SK-N-SH treated with all-trans-retinoic acid at 6 μM for 48 hours (cell line): ENCODE measurements at regions not wholly inside any gene's neighbourhood (a gene's known extent, or its start where the extent isn't known, plus 50 kb on each side); places are given as distances from the start of the nearest gene placed in this dataset.

Experiments used
- ATAC-seq: fragments of 200-7000 bp; cut with Tn5 transposase; 3 replicates; pipeline ENCODE4 v1.9.1; 2020; ENCODE audit warnings: mild to moderate bottlenecking, moderate library complexity
- ARNTL ChIP-seq: fragments of 450-650 bp; formaldehyde crosslinking; IDR thresholded peaks from 2 replicates; pipeline ENCODE4 v1.5.0; 2020; ENCODE audit warnings: low read depth, mild to moderate bottlenecking, moderate library complexity, borderline replicate concordance
- BACH2 ChIP-seq: fragments of 250-450 bp; sonication (Bioruptor Pico); IDR thresholded peaks from 2 replicates; pipeline ENCODE4 v1.9.0; 2021; ENCODE audit warnings: mild to moderate bottlenecking, borderline replicate concordance
- CSDC2 ChIP-seq: fragments of 250-450 bp; sonication (Bioruptor Pico); IDR thresholded peaks from 2 replicates; pipeline ENCODE4 v1.5.0; 2020; ENCODE audit warnings: mild to moderate bottlenecking, moderate library complexity
- ESRRG ChIP-seq: fragments of 250-450 bp; sonication (Bioruptor Pico); IDR thresholded peaks from 2 replicates; pipeline ENCODE4 v1.6.1; 2021; ENCODE audit warnings: mild to moderate bottlenecking
- GLIS3 ChIP-seq: fragments of 250-450 bp; sonication (Bioruptor Pico); IDR thresholded peaks from 2 replicates; pipeline ENCODE4 v1.5.0; 2020; ENCODE audit warnings: mild to moderate bottlenecking, moderate library complexity
- ISL1 ChIP-seq: fragments of 250-450 bp; sonication (Bioruptor Pico); IDR thresholded peaks from 2 replicates; pipeline ENCODE4 v2.1.2; 2022; ENCODE audit warnings: mild to moderate bottlenecking, moderate library complexity
- OSR1 ChIP-seq: fragments of 250-450 bp; sonication (Bioruptor Pico); IDR thresholded peaks from 2 replicates; pipeline ENCODE4 v1.8.0; 2022; ENCODE audit warnings: moderate library complexity, mild to moderate bottlenecking, inconsistent platforms
- POU6F1 ChIP-seq: fragments of 250-450 bp; sonication (Bioruptor Pico); IDR thresholded peaks from 2 replicates; pipeline ENCODE4 v1.8.0; 2021; ENCODE audit warnings: low read depth, mild to moderate bottlenecking, moderate library complexity, borderline replicate concordance
- PPARA ChIP-seq: fragments of 250-450 bp; sonication (Bioruptor Pico); IDR thresholded peaks from 2 replicates; pipeline ENCODE4 v1.5.0; 2020; ENCODE audit warnings: mild to moderate bottlenecking, borderline replicate concordance
- RARB ChIP-seq: fragments of 250-450 bp; sonication (Bioruptor Pico); IDR thresholded peaks from 2 replicates; pipeline ENCODE4 v1.8.0; 2021; ENCODE audit warnings: mild to moderate bottlenecking, moderate library complexity
- SNAI2 ChIP-seq: fragments of 250-450 bp; sonication (Bioruptor Pico); IDR thresholded peaks from 2 replicates; pipeline ENCODE4 v1.5.0; 2020; ENCODE audit warnings: mild to moderate bottlenecking, moderate library complexity
- TCF4 ChIP-seq: fragments of 250-450 bp; sonication (Bioruptor Pico); IDR thresholded peaks from 2 replicates; pipeline ENCODE4 v1.8.0; 2021; ENCODE audit warnings: mild to moderate bottlenecking, moderate library complexity, borderline replicate concordance
- TOX ChIP-seq: fragments of 250-450 bp; sonication (Bioruptor Pico); IDR thresholded peaks from 2 replicates; pipeline ENCODE4 v1.8.0; 2021; ENCODE audit warnings: mild to moderate bottlenecking, moderate library complexity, borderline replicate concordance
- TSHZ2 ChIP-seq: fragments of 250-450 bp; sonication (Bioruptor Pico); IDR thresholded peaks from 2 replicates; pipeline ENCODE4 v1.5.0; 2020; ENCODE audit warnings: mild to moderate bottlenecking, moderate library complexity
- ZC3H10 ChIP-seq: fragments of 250-450 bp; sonication (Bioruptor Pico); IDR thresholded peaks from 2 replicates; pipeline ENCODE4 v1.5.1; 2021; ENCODE audit warnings: mild to moderate bottlenecking, moderate library complexity
- ZFP3 ChIP-seq: fragments of 250-450 bp; sonication (Bioruptor Pico); IDR thresholded peaks from 2 replicates; pipeline ENCODE4 v1.5.0; 2020; ENCODE audit warnings: mild to moderate bottlenecking, moderate library complexity
- ZFP30 ChIP-seq: fragments of 450-650 bp; formaldehyde crosslinking; IDR thresholded peaks from 2 replicates; pipeline ENCODE4 v1.5.0; 2022; ENCODE audit warnings: mild to moderate bottlenecking, moderate library complexity
- ZNF565 ChIP-seq: fragments of 450-650 bp; formaldehyde crosslinking; conservative IDR thresholded peaks from 2 replicates; pipeline ENCODE4 v1.5.0; 2020; ENCODE audit warnings: low read depth, mild to moderate bottlenecking, moderate library complexity
- ZNF70 ChIP-seq: fragments of 450-650 bp; formaldehyde crosslinking; IDR thresholded peaks from 2 replicates; pipeline ENCODE4 v1.5.0; 2020; ENCODE audit warnings: mild to moderate bottlenecking, moderate library complexity
- TF ChIP-seq, protein P1 (sequence below): fragments of 250-450 bp; sonication (Bioruptor Pico); IDR thresholded peaks from 2 replicates; pipeline ENCODE4 v1.8.0; 2020; ENCODE audit warnings: mild to moderate bottlenecking, moderate library complexity, borderline replicate concordance
- TF ChIP-seq, protein P2 (sequence below): fragments of 250-450 bp; sonication (Bioruptor Pico); IDR thresholded peaks from 2 replicates; pipeline ENCODE4 v1.5.1; 2020; ENCODE audit warnings: low read depth, mild to moderate bottlenecking, moderate library complexity

GRCh38 chr5:5798462-5798861, 376.0 kb downstream of the ICE1 start:
- no peak for ATAC-seq
- TF ChIP-seq CSDC2 (CRISPR knock-in tag) (no peak), ZFP30 (CRISPR knock-in tag) (no peak), ESRRG (CRISPR knock-in tag) (no peak), POU6F1 (no peak), TOX (no peak), TSHZ2 (CRISPR knock-in tag) (no peak), ZFP3 (CRISPR knock-in tag) (no peak), ARNTL (CRISPR knock-in tag) (no peak), GLIS3 (CRISPR knock-in tag) (no peak)
- TF ChIP-seq, protein P1, sequence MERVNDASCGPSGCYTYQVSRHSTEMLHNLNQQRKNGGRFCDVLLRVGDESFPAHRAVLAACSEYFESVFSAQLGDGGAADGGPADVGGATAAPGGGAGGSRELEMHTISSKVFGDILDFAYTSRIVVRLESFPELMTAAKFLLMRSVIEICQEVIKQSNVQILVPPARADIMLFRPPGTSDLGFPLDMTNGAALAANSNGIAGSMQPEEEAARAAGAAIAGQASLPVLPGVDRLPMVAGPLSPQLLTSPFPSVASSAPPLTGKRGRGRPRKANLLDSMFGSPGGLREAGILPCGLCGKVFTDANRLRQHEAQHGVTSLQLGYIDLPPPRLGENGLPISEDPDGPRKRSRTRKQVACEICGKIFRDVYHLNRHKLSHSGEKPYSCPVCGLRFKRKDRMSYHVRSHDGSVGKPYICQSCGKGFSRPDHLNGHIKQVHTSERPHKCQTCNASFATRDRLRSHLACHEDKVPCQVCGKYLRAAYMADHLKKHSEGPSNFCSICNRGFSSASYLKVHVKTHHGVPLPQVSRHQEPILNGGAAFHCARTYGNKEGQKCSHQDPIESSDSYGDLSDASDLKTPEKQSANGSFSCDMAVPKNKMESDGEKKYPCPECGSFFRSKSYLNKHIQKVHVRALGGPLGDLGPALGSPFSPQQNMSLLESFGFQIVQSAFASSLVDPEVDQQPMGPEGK = no peak

DNA sequence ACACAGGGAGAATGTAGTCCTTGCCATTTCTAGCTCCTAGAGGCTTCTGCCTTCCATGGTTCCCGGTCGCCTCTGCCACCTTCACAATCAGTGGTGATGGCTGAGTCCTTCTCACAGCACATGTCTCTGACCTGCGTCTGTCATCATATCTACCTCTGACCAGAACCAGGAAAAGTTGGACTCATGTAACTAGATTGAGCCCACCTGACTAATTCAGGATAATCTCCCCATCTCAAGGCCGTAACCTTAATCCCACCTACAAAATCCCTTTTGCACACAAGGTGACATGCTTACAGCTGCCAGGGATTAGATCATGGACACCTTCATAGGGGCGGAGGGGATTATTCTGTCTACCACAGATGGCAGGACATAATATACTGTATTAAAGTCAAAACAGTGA, 375.6 kb downstream of the ICE1 start:
- TF ChIP-seq POU6F1 = no peak
- TF ChIP-seq ISL1 (CRISPR knock-in tag) = no peak
- no peak for TF ChIP-seq GLIS3 (CRISPR knock-in tag)
- TF ChIP-seq BACH2 (CRISPR knock-in tag) = no peak
- no peak for TF ChIP-seq ZFP3 (CRISPR knock-in tag)
- no peak for ATAC-seq

DNA sequence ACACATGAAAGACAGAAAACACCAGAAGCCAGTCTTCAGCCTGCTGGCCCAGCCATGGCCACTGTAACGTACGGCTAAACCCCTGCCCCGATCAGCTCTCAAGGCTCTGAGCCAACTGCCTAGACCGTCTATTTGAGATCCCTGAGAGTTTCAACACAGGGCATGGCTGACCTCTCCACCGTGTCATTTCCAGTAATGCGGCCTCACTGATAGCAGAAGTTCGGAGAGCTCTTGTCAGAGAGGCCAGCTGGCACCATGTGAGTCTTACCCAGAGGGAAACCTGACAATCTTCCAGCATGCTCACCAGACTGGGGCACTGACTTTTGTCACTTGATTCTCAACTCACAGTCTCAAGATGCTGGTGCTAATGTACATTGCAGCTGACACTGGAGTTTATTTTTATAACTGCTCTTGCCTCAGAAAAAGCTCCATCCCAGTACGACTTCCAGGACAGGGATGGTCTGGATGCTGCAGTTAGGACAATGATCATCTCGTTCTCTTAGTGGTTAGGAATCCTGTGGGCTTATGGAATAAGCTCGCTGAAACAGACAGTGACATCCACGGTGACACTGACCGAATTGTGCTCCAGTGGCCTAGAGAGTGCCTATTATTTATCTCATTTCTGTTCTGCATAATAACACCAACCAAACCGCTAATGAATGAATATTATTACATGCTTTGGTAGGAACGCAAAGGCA, 372.7 kb downstream of the ICE1 start:
- TF ChIP-seq ZNF565 (CRISPR knock-in tag) = no peak
- TF ChIP-seq ZFP30 (CRISPR knock-in tag) = no peak
- no peak for TF ChIP-seq BACH2 (CRISPR knock-in tag)
- no peak for TF ChIP-seq TOX
- no peak for TF ChIP-seq ARNTL (CRISPR knock-in tag)
- TF ChIP-seq CSDC2 (CRISPR knock-in tag) = no peak
- no peak for TF ChIP-seq PPARA
- no peak for TF ChIP-seq ZFP3 (CRISPR knock-in tag)
- TF ChIP-seq POU6F1 = no peak
- TF ChIP-seq ZC3H10 (CRISPR knock-in tag) = no peak
- TF ChIP-seq OSR1 (CRISPR knock-in tag) = no peak
- TF ChIP-seq TCF4 (CRISPR knock-in tag) = no peak
- no peak for ATAC-seq

GRCh38 chr5:5794118-5794560, 371.7 kb downstream of the ICE1 start:
- no peak for ATAC-seq
- TF ChIP-seq ZNF70 (CRISPR knock-in tag) (no peak), ZC3H10 (CRISPR knock-in tag) (no peak), CSDC2 (CRISPR knock-in tag) (no peak), GLIS3 (CRISPR knock-in tag) (no peak), ZFP3 (CRISPR knock-in tag) (no peak), SNAI2 (CRISPR knock-in tag) (no peak), ZNF565 (CRISPR knock-in tag) (no peak), ISL1 (CRISPR knock-in tag) (no peak), ARNTL (CRISPR knock-in tag) (no peak), TSHZ2 (CRISPR knock-in tag) (no peak), RARB (CRISPR knock-in tag) (no peak), OSR1 (CRISPR knock-in tag) (no peak), ESRRG (CRISPR knock-in tag) (no peak)
- TF ChIP-seq, protein P2, sequence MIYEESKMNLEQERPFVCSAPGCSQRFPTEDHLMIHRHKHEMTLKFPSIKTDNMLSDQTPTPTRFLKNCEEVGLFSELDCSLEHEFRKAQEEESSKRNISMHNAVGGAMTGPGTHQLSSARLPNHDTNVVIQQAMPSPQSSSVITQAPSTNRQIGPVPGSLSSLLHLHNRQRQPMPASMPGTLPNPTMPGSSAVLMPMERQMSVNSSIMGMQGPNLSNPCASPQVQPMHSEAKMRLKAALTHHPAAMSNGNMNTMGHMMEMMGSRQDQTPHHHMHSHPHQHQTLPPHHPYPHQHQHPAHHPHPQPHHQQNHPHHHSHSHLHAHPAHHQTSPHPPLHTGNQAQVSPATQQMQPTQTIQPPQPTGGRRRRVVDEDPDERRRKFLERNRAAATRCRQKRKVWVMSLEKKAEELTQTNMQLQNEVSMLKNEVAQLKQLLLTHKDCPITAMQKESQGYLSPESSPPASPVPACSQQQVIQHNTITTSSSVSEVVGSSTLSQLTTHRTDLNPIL (CRISPR knock-in tag) = no peak
